GM18511 (cell line): ENCODE measurements at regions not wholly inside any gene's neighbourhood (a gene's known extent, or its start where the extent isn't known, plus 50 kb on each side); places are given as distances from the start of the nearest gene placed in this dataset.
"Not testable (repeated sequence)": the region's sequence is repeated elsewhere in the genome, so short reads cannot be mapped to it uniquely, and the experiment has no call there.

Experiments
- ATAC-seq: cut with Tn5 transposase; IDR thresholded peaks from one replicate; pipeline ENCODE4 v1.9.1; 2021; ENCODE audit warnings: mild to moderate bottlenecking, moderate library complexity; ENCODE audit not compliant: unreplicated experiment

DNA sequence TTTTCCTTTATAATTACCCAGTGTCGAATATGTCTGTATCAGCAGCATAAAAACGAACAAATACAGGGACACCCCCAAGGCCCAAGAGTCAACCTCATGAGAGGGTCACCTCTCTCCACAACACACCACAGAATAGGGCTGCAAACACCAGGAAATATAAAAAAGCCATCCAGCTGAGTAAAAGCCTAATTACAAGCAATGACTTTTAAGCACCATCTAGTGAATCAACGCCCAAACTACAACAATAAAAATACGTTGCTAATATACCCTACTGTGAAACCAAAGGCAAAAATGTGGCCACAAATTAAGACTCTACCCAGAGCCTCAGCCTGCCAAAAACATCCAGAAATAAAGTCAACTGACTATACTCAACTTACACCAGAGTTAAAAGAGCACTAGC lies 817.9 kb upstream of the NEGR1 start:
- ATAC-seq = no peak

DNA sequence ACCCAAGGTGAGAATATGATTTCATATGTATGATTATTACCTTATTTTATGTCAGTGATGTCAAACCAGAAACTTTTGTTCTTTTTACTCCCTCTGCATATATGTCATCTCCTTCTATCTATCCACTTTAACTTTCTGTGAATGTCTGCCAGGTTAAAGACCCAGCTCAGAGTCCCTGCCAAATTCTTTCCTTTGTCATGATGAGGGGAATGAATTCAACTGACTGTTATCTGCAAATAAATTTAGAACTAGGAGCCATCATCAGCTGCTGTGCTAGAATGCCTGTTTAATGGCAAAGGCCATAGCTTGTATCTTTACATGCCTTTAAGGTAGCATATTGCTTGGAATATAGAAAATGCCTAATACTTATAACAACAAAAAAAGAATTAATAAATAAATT lies 815.6 kb upstream of the NEGR1 start:
- ATAC-seq = no peak

DNA sequence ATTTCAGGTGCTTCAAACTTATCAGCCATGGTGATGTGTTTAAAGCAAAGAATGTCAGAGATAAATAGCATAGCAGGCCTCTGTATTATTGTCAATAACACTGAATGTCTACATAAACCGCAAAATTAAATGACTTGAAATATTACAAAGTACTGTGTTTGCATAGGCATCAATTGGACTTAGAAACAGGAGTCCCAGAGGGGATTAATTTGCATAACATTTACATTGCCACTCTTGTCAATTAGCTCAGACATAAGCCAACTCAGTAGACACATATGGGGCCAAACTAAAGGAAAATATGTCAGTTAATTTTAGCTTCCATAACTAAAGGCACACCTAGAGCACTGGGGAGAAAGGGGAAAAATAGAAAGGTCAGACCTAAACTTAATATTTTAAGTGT lies 814.5 kb upstream of the NEGR1 start:
- no peak for ATAC-seq

DNA sequence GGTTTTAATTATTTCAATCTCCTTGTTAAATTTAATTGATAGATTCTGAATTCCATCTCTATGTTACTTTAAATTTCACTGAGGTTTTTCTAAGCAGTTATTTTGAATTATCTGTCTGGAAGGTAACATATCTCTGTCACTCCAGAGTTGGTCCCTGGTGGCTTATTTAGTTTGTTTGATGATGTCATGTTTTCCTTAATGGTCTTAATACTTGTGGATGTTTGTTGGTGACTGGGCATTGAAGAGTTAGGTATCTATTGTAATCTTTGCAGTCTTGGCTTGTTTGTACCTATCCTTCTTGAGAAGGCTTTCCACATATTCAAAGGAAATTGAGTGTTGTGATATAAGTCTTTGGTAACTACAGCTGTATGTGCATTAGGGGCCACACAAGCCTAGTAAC lies 810.0 kb upstream of the NEGR1 start:
- no peak for ATAC-seq

DNA sequence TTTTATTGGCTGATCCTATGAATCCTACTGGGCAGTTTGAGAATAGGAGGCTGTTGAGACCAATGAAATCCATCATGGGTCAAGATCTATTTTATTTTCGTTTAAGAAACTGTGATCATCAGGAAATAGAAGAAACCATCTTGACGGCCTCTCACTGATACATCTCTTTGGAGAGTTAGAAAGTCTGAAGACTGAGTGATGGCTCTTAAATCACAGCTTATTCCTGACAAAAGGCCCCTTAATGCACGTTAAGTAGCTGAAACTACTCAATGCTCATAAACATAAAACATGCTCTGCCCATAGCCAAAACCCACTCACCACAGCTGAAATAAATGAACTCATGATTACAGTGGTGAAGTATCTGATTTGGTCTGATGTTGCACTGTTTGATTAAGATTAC lies 784.5 kb upstream of the NEGR1 start:
- no peak for ATAC-seq

DNA sequence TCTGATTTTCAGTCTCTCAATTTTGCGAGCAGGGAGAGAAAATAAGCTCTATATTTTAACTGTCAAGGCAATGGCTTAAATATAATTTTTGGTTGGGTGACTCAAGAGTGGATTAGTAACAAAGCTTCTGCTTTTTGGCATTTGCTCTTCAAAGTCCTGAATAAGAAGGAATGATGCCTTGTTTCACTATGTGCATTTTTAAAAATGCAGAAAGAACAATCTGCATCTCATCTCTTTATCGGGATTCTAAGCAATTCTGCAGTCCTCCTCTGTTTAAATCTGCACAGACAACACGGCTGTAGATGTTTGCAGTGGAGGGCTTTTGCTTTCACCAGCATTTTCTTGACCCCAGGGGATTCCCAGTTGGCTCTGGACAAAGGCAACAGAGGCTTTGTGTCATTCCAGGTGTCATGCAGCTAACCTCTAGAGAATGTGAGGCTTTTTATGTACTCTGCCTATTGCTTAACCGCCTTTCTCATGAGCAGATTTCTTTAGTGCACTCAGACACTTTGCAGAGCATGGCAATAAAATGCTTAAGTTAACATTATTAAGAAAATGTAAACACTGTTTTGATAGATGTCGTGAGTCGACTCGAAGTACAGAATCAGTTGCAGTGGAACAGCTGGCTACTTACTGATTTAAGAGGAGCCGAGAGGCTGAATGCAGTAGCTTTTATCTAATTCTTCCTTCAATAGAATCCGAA lies 783.2 kb upstream of the NEGR1 start:
- no peak for ATAC-seq

DNA sequence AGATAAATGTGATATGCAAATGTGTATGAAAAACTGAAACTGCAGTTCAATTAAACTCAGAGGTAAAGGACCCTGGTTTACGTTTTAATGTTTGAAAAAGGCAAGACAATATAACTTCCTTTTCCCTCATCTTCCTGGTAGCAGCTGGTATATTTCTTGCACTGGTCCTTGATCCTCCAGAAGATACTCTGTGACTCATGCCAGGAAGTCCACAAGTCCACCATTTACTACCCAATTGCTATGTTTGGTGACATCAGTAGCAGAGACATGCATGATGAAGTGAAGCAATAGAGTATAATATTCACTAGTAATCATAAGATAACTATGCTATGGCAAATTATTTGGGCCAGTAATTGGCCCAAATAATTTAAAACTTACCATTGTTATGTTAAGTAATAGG lies 774.5 kb upstream of the NEGR1 start:
- ATAC-seq = no peak

DNA sequence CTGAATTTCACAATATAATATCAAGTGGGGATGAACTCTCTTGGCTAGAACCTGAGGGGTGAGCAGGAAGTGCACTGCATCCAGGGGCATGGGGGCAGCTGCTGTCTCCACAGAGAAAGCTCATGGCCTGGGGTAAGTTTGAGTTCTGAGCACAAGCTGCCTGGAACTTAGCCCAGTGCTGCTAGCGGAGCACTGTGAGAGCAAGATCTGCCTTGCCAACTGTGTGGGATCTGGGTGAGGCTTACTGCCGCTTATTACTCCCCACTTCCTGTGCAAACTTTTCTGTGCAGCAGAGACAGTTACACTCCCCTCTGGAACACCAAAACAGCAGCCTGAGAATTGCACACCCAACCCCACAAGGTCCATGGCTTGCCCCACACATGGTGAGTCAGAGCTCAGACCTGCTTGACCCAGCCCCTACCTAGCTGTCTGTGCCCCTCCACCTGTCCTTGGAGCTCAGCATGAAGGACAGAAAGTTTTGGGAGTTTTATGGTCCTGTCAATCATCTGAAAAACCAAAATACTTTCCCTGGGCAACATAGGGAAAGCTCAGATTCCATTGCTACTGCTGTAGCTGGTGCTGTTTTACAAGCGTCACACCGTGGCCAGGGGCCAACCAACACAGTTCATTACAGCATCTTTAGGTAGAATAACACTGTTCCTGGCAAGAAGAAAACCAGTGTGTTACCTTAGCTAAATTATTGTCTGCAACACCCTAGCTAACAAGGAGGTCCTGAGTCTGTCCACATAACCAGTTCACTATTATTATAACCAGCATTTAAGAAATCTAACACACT lies 762.1 kb upstream of the NEGR1 start:
- no peak for ATAC-seq

DNA sequence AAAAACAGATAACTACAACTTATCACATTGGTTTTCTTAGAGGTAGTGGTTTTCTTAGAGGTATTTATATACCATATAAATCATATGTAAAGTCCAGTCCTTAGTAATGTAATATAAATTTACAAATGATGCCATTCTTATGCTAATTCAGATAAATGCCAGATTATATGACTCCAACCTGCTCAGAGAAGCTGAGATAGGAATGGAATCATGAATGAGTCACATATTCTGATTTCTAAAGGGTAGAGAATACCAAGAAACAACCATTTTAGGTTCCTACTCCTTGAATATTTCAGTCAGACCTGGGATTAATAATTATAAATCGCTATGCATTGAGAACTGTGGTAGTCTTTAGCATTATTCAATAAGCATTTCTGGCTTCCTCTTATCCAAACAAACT lies 760.1 kb upstream of the NEGR1 start:
- ATAC-seq = no peak

DNA sequence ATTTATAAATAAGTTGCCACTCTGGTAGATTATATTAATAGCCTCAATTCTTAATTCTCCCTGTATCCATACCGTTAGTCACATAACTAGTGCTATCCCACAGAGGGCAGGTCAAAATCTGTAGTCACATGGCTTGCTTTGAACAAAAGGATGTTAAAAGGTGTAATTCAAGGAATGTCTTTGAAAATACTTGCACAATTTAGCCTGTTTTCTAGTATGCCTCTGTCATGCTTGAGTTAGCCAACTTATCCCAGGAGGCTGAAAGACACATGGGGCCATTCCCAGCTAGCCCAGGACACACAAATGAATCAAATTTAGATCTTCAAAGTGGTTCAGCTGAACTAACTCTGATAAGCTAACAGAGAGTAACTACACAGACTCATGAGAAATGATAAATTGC lies 758.5 kb upstream of the NEGR1 start:
- no peak for ATAC-seq

DNA sequence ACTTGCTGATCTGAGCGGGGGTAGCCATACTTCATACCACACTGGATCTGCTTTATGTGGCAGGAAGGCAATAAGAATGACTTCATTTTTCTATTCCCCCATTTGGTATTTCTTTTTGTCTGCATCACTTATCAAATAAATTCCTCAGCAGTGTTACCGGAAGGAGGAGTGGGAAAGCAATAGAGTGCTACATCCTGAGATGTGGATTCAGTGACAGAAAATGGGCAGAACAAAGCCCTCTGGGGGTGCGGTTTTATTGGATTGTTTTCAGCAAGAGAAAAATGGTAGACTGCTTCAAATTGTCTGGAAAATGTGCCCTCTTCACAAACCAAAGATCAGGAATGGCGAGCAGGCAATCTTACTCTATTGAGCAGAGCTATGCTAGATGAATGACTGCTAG lies 751.9 kb upstream of the NEGR1 start:
- ATAC-seq = no peak

DNA sequence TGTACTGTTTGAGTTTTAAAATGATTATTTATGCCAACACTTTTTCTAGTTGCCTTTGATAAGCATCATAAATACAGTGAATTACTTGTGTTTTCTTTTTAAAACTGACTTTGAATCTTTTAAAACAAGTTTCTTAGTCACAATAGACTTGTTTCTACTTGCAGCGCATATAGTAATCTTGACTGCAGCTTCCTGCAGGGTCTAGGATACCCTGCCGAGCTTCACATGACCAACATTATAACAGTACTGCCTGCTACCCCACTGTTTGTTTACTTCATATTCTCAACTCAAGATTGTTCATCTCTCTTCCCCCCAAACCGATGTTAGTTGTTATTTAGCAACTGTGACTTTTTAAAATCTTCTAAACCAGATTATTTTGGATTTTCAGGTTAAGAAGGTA lies 751.3 kb upstream of the NEGR1 start:
- ATAC-seq = no peak

DNA sequence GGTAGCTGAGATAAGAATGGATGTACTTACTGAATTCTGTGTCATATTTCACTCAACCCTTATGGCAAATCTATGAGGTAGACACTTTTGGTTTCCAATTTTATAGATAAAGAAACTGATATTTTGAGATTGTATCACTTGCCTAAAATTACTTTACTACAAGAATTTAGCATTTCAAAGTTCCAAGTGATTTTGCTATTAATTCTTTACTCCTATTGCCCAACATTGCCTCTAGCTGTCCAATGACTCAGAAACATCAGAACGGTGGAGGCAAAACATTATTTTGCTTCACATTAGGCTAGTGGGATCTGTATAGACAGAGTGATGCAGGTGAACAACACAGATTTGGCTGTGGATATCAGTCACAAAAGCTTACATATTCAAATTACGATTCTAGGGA lies 747.2 kb upstream of the NEGR1 start:
- ATAC-seq = no peak

DNA sequence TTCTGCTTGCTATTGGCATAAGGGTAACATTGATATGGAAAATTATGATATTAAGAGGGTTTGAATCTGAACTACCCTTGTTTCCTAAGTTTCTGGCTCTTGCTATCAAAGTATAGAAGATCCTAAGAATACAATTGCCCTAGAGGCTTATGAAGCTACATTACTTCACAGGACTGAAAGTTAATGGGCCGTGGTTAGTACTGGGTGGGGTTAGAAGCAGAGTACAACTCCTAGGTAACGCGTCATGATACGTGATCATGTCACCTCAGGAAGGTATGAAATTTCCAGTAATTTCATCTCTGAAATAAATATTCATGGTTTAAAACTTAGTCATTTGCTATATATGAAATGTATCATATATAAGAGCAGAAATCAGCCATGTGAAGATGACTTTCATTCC lies 743.8 kb upstream of the NEGR1 start:
- no peak for ATAC-seq

DNA sequence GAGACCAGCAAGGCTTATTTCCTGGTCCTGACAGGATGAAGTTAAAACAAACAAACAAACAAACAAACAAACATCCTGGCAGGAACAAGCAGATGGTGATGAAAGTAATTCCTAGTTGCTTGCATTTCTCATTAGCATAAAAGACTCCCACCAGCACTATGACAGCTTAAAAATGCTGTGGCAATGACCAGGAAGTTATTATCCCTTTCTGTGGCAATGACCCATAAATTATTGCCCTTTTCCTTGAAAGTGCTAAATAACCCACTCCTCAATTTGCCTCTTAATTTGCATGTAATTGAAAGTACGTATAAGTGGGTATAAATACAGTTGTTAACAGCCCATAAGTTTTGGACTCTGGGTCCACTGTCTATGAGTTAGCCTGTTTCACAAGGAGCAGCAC lies 727.6 kb upstream of the NEGR1 start:
- ATAC-seq = no peak

DNA sequence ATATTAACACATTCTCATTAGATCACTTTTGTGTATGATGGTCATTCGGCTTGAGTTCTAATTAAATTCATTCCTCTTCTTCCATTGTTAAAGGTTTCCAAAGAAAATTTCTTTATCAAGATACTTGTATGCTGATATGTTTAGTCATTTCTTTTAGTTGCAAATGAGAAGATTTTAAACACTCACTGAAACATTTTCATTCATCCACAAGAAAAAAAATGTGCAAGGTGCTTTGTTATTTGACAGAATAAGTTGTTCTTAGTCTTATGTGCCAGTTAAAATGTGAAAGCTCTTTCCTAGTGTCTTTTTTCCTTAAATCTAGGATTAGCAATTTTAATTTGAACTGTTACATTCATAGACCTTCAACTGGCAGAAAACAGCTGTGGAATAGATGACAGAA lies 727.0 kb upstream of the NEGR1 start:
- ATAC-seq = no peak

DNA sequence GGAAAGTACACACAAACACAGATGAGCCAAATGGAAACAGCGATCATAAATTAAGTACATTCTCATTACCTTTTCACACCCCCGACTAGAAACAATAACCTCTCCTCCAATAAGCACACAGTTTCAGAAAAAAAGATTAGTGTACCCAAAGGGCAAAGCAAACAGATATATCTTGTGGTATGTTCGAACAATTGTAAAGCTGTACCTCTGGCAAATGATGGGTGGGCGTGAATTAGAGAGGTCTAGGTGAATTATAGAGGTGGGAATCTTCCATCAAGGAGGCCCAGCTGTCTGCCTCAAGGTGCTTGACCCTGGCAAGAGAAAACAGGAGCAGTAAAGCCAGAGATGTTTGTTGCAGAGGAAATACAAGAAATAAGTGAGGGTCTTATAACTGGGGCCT lies 715.3 kb upstream of the NEGR1 start:
- ATAC-seq = no peak

DNA sequence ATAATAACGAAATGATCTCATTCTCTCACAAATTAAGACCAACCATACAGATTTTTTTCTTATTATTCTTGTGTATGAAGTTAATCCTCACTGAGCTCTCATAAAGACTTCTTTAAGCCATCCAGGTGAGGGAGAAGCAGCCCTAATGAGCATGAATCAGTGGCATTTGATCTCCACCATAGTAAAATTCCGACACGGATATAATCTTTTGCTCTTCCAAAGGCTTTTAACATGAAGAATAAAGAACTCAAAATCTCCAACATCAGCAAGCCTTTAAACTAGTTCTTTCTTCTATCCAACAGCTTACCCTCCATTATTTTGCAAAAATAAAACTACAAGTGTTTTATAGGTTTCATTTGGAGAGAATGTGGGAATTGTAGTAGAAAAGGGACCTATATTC lies 714.7 kb upstream of the NEGR1 start:
- ATAC-seq = no peak

DNA sequence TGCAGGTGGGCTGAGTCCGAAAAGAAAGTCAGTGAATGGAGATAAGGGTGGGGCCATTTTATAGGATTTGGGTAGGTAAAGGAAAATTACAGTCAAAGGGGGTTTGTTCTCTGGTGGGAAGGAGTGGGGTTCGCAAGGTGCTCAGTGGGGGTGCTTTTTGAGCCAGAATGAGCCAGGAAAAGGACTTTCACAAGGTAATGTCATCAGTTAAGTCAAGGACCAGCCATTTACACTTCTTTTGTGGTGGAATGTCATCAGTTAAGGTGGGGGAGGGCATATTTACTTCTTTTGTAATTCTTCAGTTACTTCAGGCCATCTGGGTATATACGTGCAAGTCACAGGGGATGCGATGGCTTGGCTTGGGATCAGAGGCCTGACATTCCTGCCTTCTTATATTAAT lies 705.5 kb upstream of the NEGR1 start:
- not testable (repeated sequence) for ATAC-seq

DNA sequence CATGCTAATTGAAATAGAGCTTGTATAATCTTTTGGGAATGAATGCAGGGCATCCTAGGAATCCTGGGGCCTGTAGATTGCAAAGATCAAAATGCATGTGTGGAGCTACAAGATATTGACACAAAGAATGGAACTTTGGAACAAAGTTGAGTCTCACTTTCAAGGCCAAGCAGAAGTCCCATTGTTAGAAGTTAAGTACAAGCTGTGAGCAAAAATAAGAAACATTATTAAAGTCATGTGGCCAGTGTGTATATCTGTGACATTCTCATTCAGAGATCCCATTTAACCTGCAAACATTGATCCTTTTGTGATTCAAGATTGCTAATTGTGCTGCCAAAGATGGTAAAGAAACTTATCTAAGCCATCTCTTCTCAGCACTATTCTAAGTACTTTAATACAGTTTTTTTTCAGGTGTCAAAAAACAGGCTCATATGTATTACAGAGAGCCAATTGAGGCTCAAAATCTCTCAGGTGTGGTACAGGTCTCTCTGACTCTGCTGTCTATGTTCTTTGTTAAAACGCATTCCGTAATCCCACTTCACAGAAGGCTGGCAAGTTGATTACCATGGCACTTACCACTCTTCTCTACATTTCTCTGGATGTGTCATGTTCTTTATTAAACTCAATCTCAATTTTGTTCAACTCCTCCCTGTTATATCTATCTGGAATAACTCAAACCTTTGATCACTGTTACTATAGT lies 704.4 kb upstream of the NEGR1 start:
- no peak for ATAC-seq

DNA sequence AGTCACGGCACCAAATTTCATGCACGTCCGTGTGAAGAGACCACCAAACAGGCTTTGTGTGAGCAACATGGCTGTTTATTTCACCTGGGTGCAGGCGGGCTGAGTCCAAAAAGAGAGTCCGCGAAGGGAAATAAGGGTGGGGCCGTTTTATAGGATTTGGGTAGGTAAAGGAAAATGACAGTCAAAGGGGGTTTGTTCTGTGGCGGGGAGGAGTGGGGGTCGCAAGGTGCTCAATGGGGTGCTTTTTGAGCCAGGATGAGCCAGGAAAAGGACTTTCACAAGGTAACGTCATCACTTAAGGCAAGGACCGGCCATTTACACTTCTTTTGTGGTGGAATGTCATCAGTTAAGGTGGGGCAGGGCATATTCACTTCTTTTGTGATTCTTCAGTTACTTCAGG lies 702.7 kb upstream of the NEGR1 start:
- ATAC-seq = not testable (repeated sequence)

DNA sequence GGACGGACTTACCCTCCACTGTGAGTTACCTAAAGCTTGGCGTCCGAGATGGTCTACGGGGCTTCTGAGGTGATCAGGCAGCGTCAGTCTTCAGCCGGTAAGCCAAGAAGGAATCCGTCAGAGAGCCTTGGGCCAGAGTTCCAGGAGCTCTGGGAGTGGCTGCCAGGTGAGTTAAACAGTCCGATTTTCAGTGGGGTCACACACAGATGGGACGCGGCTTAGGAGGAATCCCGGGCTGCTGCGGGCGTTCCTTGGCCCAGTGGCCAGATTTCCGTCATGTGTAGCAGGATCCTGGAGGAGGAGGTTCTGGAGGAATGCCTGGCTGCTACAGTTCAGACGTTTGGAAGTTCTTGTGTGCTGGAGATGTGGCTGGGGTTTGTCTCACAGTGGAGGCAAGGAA lies 700.7 kb upstream of the NEGR1 start:
- ATAC-seq = not testable (repeated sequence)
